ENCODE measurements at regions not wholly inside any gene's neighbourhood (a gene's known extent, or its start where the extent isn't known, plus 50 kb on each side); places are given as distances from the start of the nearest gene placed in this dataset.

DNA sequence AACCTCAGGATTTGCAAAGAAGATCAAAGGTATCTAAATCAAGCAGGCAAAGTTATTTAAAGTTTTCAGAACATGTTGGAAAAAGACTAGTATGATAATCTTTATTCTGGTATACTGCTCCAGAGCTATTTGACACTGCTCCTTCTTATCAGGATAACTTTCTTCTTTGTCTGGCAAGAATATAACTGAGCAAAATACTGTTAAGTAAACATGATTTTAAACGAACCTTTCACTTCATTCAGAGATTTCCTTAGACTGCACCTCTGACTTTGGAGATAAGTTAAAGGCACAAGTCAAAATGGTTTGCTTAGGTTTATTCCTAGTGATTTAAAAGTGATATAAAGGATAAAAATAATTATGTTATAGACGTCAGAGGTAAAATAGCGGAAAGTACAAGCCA is 103.9 kb upstream of the CCDC190 start:
- DNase-seq, result no peak

DNA sequence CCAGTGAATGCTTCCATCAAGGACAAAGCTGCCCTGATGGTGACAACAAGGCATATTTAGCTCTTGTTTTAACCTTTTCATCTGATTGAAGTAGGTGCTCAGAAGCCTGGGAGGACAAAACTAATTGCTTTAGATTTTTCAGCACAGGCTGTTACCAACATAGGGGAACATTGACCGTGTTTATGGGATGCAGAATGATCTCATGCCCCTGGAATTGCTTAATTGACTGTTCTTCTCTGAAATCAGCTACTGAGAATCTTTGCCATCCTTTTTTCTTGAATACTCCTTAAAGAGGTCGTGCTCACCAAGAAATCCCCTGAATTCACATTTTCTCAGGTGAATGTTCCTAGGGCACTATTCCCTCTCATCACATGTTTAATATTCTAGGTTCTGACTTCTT is 95.9 kb upstream of the CCDC190 start:
- no peak for DNase-seq

DNA sequence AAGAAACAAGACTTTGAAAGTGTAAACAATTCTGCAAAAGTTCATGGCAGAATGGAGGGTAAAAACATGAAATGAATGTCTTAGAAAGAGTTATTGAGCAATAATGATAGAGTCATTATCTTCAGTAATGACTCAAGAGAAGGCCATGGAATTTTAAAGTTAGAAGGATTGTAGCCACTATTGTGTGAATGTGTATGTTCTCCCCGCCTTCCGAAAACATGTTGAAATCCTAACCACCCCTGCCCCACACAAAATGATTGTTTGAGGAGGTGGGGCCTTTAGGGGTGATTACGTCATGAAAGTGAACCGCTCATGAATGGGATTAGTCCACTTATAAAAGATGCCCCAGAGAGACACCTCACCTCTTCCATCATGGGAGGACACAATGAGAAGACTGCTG is 93.8 kb upstream of the CCDC190 start:
- no peak for DNase-seq

DNA sequence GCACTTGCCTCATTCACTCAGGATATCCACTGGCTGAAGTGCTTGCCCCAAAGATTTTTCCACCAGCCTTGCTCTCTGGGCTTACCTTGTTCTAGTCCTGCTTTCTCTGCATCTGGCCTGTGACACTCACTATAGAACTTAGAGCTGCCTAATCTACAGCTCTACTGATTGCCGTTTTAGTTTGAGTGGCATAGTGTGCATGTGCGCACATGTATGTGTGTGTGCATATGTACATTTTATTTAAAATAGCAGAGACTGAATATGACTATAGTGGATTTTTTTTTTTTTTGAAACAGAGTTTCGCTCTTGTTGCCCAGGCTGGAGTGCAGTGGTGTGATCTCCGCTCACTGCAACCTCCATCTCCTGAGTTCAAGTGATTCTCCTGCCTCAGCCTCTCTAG is 92.0 kb upstream of the CCDC190 start:
- no peak for DNase-seq

DNA sequence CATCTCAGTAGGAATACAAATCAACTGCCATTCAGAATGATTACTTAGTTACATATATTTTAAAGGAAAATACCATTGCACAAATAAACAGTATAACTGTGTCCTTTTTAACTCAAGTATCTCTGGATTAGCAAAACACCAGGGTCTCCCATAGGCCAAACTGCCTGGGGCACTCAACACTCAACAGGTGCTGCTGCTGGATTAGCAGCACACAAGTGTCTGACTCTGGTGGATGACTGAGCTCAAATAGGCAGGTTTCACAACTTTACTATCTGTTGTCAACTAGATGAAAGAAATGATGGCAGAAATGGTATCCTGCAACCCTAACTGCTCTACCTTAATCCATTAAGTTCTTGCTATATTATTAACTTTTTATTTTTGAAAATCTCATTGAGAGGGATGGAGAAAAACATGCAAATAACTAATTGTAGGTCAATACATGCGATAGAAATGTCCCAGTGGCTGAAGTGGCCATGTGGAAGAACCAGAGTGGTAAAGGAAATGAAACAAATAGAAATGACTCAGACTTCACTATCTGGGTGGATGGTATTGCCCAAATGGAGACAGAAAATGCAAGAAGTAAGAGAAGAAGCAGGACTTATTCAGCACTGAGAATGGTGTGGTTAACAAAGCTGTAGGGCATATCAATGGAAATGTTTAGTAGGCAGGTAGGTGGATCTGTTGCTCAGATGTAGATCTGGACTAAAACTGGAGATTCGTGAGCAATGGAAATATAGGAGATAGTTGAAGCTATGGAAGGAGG is 90.8 kb upstream of the CCDC190 start:
- DNase-seq, result no peak

DNA sequence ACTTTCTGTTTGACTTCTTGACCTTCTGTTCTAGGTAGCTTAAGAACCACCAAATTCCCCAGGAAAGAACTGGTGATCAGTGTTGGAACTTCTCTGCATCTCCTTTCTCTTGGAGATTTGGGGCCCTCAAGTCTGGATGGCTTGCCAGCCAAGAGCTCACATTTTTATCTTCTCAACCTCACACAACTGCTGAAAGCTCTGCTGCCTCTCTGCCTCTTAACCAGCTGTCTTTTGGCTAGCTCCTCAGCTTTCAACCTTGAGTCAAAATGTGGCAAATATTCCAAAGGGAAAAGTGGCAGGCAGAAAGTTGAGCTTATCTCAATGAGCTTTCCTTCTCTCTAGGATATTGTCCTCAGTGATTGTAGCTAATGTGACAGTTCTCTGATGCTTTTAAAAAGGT is 89.2 kb upstream of the CCDC190 start:
- DNase-seq, result no peak

DNA sequence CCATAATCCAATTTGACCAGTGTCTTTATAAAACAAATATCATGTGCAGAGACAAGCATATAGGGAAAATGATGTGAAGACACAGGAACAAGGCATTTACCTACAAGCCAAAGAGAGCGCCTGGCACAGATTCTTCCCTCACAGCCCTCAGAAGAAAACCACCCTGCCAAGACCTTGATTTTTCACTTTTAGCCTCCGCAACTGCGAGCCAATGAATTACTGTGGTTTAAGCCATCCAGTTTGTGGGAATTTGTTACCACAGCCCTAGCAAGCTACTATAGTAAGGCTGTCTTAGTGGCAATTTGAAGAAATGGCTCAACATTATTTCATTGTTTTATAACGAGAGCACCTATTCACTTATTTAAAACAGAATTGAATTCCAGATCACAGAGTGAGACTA is 85.7 kb upstream of the CCDC190 start:
- DNase-seq, result no peak

DNA sequence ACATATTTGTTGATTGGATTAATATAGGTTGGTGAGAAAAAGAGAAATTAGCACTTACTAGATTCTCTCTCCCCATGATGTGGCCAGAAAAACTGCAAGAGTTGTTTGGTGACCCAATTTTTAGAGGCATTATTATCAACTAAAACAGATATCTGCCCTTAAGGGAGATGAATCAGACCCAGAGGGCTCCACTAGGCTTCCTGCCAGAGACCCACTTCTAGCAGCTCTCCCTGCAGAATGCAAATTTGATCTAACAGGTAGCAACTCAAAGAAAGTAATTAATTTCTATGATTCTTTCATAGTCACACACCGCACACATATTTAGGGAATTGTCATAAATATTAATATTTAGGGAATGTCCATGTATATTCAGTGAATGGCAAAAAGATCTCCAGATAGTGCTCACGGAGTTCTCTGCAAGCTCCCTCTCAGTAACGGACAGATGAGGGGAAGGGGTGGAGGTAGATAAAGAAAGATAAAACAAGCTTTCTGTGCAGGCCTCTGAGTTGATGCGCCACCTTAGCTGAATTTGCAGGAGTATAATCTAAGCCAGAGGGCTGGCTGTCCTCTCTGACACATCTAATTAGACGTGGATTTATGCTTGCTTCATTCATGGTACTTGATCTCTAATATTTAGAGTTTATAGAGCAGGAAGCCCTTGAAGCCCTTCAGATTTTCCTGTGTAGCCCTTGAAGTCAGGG is 84.1 kb upstream of the CCDC190 start:
- DNase-seq, result no peak

DNA sequence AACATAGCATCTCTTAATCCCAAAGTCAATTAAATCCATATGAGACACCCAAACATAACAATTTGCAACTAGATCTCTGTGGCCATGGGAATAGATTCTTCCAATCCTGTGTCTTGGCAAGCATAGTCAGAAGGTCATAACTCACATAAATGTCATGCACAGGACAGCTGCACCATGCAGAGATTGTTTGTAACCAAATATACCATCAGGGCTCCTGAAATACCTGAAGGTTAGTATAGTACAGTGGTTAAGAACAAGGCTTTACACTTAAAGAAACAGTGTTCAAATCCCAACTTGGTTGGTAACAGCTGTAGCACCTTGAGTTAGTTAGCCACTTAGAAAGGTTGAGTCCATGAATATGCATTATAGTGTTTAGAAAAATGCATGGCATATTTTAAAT is 82.6 kb upstream of the CCDC190 start:
- no peak for DNase-seq

DNA sequence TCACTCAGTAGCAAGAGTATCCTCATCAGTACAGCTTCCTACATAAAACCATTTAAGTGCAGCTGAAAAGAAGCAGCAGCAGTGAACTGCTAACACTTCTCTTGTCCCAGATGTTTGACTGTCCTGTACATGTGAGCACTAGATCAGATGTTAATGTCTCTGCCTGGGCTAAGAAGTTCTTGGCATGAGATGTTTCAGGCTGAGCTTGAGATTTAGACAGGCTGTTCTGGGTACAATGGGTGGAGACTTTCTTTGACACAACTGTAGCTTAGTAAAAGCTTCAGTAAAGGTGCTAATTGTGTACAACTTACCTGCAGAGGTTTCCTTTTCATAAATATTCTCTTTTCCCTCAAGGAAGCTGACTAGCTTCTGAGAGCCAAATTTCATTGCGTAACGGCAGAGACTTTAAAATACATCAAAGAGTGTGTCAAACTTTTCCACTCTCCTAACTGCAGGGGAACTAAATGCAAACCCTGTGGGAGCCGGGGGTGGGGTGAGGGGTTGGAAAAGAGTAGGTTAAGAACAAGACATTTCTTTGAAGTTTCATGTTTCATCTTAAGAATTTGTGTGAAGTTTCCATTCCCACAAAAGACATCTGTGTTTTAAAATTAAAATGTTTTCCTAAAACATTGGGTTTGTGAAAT is 82.1 kb upstream of the CCDC190 start:
- no peak for DNase-seq

DNA sequence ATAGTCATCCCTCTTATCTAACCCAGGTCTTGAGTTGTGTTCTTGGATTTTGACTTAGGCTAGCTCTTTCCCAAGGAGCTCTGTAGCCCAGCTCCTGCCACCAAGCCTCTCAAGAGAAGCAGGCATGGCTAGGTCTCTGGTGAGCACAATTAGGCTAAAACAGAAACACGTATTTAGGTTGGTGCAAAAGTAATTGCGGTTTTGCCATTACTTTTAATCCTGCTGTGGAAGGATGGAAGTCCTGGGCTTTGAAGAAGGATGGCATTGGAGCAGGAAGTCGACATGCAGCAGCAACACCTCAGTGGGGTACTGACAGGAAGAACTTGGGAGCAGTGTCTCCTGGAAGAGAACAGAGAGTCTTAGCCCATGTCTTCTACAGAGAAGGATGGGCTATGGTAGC is 80.0 kb upstream of the CCDC190 start:
- no peak for DNase-seq

DNA sequence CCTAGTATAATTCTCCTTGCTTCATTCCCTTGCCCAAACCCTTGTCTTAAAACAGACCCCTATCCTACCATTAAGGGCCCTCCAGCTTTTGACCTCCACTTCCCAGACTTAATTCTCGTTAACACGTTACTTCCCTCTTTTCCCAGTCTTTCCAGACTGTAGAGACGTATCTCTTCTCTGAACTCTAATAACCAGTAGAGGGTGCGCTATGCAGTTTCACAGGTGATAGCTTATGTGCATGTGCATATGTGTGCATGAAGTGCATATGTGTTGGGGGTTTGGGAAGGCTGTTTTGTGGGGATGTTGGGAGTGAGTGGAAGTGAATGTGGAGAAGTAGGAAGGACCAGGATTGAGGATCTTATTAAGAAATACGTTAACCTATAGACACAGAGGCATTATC is 78.1 kb upstream of the CCDC190 start:
- DNase-seq, result no peak

DNA sequence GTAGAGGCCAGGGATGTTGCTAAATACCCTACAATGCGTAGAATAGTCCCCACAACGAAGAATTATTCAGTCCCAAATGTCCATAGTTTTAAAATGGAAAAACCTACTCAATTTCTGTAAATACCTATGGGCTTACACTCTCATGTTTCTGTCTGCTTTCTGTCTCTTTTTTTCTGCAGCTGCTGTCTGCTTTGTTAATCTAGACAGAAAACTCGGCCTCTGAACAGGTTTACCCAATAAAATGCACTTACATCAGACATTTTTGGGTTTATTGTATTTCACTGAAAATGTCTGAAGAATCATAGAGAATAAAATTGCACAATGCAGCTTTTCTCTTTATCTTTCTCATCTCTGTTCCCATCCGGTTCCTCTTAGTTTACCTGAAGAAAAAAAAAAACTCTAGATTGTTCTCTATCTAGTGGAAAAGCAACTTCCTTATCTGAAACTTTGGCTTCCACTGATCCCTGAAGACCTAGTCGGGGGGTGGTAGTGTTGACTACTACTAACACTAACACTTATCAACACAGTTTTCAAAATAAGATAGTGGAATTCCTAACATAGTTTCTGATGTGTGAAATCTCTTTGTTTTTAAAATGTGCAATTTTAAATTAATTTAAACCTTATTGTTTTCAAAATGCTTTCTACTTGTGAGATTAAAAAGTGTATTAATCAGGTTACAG is 76.9 kb upstream of the CCDC190 start:
- DNase-seq, result no peak

DNA sequence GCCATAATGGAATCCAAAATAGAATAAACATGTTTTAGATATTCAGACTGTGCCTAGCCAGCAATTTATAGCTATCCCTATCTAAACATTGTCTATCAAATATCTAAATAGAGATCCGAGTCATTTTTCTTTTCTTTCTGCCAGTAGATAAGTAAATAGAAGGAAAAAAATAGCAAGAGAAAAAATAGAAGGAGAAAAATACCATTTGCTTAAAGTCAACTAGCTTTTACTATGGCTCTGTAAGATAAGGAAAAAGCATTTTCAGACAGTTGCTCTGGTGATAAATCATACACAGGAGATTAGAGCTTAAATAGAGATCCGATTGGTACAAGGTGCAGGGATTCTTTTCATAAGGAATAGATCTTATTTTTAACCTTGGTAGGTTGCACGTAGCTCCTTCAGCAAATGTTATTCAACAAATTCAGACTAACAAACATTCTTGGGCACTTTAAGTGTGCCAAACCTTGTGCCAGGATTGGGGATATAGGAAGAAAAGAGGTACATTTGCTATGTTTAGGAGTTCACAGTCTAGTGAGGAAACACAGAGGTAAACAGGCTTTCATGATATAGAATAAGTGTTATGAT is 70.1 kb upstream of the CCDC190 start:
- DNase-seq, result no peak

DNA sequence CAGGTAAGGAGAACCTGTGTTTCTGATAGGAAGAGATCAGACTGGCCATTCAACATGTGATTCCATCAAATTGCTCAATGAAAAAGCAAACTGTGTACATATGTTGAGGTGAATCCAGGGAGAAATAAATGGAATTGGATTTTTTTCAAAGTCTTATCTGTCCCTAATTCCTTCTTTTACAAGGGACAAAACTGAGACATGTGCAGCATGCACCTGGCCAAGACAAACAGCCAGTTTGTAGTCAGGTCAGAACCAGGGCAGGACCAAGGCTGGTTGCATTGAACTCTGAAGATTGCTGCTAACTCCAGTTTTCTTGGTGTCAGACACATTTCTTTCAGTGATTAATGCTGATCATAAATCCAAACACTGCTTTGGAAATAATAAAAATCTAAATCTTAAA is 69.6 kb upstream of the CCDC190 start:
- no peak for DNase-seq

DNA sequence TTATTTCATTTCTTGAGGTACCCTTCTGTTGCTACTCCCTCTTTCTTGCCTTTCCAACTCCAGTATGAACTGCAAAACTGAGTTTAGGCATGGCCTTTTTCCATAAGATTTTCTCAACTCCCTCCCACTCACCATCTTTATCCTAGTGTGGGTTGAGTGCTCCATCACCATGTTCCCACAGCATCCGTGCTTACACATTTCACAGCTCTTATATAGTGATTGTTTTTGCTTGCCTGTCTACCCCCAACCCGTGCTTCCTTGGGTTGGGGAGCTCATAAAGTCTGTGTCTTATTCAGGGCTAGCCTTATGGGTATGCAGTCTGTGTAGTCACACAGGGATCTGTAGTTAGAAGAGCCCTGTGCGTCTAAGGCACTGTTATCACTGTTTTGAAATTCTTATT is 68.2 kb upstream of the CCDC190 start:
- no peak for DNase-seq

DNA sequence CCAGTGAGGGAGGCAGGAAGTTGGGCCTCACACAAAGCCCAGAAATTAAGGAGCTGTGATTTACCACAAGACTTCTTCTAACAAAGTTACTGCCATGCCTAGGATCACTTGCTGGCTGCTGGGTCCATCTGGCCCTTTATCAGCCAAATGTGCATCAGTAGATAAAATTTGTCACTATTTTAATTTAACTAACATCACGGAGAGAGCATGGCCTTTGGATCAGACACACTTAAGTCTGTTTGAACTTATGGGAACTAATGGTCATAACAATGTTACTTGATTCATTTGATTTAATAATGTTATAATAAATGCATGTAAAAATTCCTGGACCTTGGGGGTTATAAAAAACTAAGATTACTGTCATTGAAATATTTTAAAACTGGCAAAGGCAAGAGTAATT is 67.2 kb upstream of the CCDC190 start:
- no peak for DNase-seq

DNA sequence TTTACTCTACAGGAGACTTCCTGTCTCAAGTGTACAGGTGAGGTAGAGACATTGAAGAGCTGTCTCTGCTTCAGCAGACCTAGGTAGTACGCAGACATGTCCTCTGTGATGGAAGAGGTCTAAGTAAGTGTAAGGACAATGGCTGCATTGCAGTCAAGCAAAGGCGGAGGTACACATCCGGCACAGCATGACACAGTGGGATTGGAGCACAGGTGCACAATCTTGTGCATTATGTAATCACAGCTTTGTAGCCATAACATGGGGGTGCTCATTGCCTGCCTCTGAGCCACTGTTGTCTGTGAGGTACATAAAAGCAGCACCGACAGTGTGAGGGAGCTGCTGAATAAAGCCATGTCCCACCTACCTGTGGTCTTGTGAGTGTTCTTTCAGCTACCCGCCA is 66.4 kb upstream of the CCDC190 start:
- no peak for DNase-seq

DNA sequence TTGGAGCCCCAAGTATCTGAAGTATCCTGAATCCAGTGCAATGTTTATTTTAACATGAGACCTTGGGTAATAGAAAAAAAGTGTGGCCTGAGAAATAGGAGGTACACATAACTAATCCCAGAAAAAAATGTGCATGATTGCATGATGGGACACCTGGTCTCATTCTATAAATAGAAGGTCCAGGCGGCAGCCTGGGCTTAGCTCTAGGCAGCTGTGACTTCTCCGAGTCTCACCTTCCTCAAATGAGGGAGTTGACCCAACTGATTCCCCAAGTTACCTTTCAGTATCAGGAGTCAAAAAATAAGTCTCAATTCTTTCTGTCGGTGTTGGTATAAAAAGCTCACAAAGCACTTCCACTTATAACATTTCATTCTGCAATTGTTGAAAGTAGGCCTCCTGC is 65.9 kb upstream of the CCDC190 start:
- DNase-seq, result no peak

DNA sequence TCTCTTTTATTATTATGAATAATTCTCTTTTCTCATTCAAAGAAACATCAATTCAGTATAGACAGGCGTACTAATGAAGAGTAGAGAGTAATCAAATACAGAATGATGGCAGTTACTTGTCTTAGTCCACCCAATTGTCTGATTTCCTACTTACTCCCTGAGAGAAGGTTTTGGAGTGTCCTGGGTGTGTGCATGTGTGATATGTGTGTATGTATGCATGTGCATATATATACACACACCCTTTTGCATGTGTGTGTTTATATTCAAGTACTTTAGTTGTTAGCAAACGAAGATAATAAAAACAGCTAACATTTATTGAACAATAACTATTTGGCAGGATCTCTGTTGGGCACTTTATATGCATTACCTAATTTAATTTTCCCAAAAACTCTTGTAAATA is 63.2 kb upstream of the CCDC190 start:
- no peak for DNase-seq

DNA sequence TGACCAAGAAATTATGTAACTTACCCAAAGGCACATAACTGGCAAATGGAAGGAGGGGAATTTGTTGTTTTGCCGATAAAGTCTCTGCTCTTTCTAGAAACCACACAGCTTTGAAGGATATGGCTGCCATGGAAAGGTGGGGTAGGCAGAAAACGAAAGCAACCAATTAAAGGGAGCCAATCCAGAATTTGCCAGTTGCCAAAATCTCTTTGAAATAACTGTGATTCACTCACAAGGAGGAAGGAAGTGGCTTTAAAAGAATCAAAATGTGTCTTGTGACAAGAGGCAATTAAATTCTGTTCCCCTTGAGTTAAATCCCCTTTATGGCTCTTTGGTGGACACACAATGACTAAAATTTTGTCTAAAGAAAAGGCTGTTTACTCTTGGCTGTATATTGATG is 61.2 kb upstream of the CCDC190 start:
- DNase-seq, result peak; percentile 13 to 58 (median 37)

DNA sequence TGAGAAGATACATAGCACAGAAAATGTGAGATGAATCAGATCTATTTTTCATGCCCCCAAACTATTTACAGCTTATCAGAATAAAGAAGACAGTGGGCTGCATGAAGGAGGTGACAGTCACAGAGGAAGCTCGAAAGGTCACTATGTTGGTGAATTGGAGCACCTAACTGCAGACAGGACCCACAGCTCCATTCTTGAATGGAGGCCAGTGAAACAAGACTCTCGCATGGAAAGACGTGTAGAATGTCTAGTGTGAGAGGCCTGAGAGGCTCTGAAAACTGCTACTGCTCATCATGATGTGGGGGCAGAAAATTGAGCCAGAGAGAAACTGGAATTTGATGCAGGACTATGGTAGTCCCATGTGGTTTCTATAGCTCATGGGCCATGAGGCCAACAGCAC is 60.3 kb upstream of the CCDC190 start:
- DNase-seq, result no peak

DNA sequence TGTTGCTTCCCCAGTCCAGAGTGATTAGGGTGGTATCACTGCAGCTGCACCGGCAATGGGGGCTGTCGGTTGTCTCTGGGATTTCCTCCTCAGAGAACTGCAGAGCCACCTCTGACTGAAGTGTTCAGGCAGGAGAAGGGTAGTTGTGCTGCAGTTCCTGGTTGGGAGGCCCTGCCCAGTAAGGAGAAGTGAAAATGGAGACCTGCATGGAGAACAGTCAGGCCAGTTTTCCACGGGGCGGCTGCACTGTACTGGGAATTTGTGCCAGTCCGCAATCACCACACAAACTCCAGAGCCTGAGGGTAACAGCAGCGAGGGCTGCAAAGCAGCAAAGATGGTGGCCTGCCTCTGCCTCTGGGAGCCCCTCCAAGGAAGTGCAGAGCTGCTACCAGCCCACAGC is 58.1 kb upstream of the CCDC190 start:
- DNase-seq, result peak; percentile 45 to 65 (median 54)

Data from suppressor macrophage (primary cell).